ENCODE measurements at regions not wholly inside any gene's neighbourhood (a gene's known extent, or its start where the extent isn't known, plus 50 kb on each side); places are given as distances from the start of the nearest gene placed in this dataset.

DNA sequence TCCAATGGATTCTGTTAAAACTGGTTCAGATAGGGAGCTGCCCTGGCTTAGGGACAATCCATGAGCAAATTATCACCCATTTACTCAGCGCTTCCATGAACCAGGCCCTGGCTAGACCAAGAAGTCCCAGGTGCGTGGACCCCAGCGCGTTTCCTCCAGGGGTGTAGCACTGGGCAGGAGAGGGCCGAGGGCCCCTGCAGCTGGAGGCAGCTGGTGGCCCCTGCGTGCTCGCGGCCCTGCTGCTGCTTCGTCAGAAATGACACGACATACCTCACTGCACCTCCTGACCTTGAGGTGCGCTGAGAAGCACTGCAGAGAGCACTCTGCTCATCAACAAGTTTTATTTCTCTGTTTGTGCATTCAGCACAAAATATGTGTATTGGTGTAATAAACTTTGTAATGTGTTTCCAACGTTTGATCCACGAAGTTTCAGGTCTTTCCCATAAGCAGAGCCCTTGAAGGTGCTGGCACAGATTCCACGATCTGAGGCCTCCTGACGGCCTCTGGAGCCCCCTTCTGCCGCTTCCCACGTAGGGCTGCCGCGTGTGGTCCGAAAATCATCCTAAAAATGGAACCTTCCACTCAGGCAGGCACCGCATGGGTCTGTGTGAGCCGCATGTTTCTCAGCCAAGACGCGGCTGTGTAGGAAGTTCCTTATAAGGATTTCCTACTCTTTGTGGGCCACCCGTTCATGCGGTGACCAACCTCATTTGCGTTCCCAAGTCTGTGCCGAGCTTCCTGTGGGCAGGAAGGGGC lies 50.8 kb upstream of the ZCCHC14 start:
- Histone ChIP-seq H3K36me3 (ENCODE audit: control insufficient read depth in 2 of 2, extremely low read depth in 1 of 2, insufficient read depth in 1 of 2, low read length in 1 of 2) (peaks cover 0 to 4% of the 10 kb centered on the region in 2 donors), H3K27me3 (replicated peaks in 1 of 2; ENCODE audit: control insufficient read depth in 2 of 2, extremely low read depth in 1 of 2, insufficient read depth in 2 of 2, low read length in 1 of 2) (peaks cover 2 to 57% of the 10 kb centered on the region in 2 experiments), H3K4me1 (ENCODE audit: control insufficient read depth in 1 of 2, extremely low read depth in 1 of 2, insufficient read depth in 2 of 2, low read length in 2 of 2) (peaks cover 0 to 8% of the 10 kb centered on the region in 2 experiments), H3K27ac (ENCODE audit: low read length) (no peak overlapping the region), H3K4me3 (ENCODE audit: control insufficient read depth in 1 of 2, extremely low read depth in 1 of 2, low read length in 1 of 2) (no peak overlapping the region), H3K9me3 (no peaks in the 10 kb centered on the region)
- Mint-ChIP-seq H3K27me3 (peaks cover 35 to 36% of the 10 kb centered on the region in 2 donors), H3K27ac (no peak overlapping the region), H3K4me1 (peaks cover 0 to 7% (median 6%) of the 10 kb centered on the region in 3 donors), H3K36me3 (no peaks in the 10 kb centered on the region), H3K4me3 (no peak overlapping the region), H3K9me3 (peaks cover 5 to 13% (median 6%) of the 10 kb centered on the region in 3 donors)
- ChIA-PET CTCF (no interaction called here), POLR2A (no interaction called here)
- 48% methylated on average over 22 of the region's 28 CpGs for WGBS (ENCODE audit: insufficient coverage)
- DNase-seq (peak in 2 of 35 experiments; percentile 6 to 10), ATAC-seq (replicated peaks in 1 of 4) (no peak)

DNA sequence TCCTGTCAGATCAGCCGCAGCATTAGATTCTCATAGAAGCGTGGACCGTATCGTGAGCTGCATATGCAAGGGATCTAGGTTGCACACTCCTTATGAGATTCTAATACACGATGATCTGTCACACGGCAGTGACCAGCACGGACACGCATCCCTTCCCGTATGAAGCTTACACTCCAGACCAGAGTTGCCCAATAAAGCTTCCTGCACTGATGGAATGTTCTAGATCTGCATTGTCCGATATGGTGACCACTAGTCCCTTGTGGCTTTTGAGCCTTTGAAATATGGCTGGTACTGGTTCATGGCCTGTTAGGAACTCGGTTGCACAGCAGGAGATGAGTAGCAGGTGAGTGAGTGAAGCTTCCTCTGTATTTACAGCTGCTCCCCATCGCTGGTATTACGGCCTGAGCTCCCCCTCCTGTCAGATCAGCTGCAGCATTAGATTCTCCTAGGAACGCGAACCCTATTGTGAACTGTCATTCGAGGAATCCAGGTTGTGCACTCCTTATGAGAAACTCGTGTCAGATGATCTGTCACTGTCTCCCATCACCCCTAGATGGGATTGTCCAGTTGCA lies 49.8 kb upstream of the ZCCHC14 start:
- H3K9me3 ChIP-seq, result no peaks in the 10 kb centered on the region
- POLR2A ChIA-PET, result no interaction called here
- H3K27ac Mint-ChIP-seq, result no peak overlapping the region
- no peak overlapping the region for H3K4me3 Mint-ChIP-seq
- no peaks in the 10 kb centered on the region for H3K36me3 Mint-ChIP-seq
- ATAC-seq (replicated peaks in 1 of 4) (no peak), DNase-seq (no peak)
- CTCF ChIA-PET, result no interaction called here
- peaks cover 0 to 7% (median 6%) of the 10 kb centered on the region in 3 donors for H3K4me1 Mint-ChIP-seq
- no peak overlapping the region for H3K4me3 ChIP-seq (ENCODE audit: control insufficient read depth in 1 of 2, extremely low read depth in 1 of 2, low read length in 1 of 2)
- H3K36me3 ChIP-seq (ENCODE audit: control insufficient read depth in 2 of 2, extremely low read depth in 1 of 2, insufficient read depth in 1 of 2, low read length in 1 of 2), result peaks cover 0 to 4% of the 10 kb centered on the region in 2 donors
- WGBS (ENCODE audit: insufficient coverage), result 94% methylated on average over 14 of the region's 17 CpGs
- peaks cover 5 to 13% (median 6%) of the 10 kb centered on the region in 3 donors for H3K9me3 Mint-ChIP-seq
- H3K4me1 ChIP-seq (ENCODE audit: control insufficient read depth in 1 of 2, extremely low read depth in 1 of 2, insufficient read depth in 2 of 2, low read length in 2 of 2), result peaks cover 0 to 8% of the 10 kb centered on the region in 2 experiments
- no peak overlapping the region for H3K27ac ChIP-seq (ENCODE audit: low read length)
- H3K27me3 ChIP-seq (replicated peaks in 1 of 2; ENCODE audit: control insufficient read depth in 2 of 2, extremely low read depth in 1 of 2, insufficient read depth in 2 of 2, low read length in 1 of 2), result peaks cover 2 to 56% of the 10 kb centered on the region in 2 experiments
- peaks cover 36 to 39% of the 10 kb centered on the region in 2 donors for H3K27me3 Mint-ChIP-seq
